22Rv1 (cell line): ENCODE measurements at regions not wholly inside any gene's neighbourhood (a gene's known extent, or its start where the extent isn't known, plus 50 kb on each side); places are given as distances from the start of the nearest gene placed in this dataset.
"Not testable (repeated sequence)": the region's sequence is repeated elsewhere in the genome, so short reads cannot be mapped to it uniquely, and the experiment has no call there.

Experiments used
- ZFX ChIP-seq: fragments of 450-650 bp; IDR thresholded peaks from 2 replicates; pipeline ENCODE4 v1.6.1; 2017; ENCODE audit warnings: antibody characterized with exemption, borderline replicate concordance
- TF ChIP-seq, protein P1 (sequence below): fragments of 450-650 bp; IDR thresholded peaks from 2 replicates; pipeline ENCODE4 v1.5.1; 2017; ENCODE audit warnings: mild to moderate bottlenecking

DNA sequence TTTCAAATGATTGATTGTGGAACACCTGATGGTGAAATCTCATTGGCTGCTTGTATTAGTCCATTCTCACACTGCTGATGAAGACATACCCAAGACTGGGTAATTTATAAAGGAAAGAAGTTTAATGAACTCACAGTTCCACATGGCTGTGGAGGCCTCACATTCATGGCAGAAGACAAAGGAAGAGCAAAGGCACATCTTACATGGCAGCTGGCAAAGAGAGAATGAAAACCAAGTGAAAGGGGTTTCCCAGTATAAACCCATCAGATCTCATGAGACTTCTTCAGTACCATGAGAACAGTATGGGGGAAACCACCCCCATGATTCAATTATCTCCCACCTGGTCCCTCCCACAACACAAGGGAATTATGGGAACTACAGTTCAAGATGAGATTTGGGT is 70.9 kb upstream of the ZNF469 start:
- TF ChIP-seq, protein P1, sequence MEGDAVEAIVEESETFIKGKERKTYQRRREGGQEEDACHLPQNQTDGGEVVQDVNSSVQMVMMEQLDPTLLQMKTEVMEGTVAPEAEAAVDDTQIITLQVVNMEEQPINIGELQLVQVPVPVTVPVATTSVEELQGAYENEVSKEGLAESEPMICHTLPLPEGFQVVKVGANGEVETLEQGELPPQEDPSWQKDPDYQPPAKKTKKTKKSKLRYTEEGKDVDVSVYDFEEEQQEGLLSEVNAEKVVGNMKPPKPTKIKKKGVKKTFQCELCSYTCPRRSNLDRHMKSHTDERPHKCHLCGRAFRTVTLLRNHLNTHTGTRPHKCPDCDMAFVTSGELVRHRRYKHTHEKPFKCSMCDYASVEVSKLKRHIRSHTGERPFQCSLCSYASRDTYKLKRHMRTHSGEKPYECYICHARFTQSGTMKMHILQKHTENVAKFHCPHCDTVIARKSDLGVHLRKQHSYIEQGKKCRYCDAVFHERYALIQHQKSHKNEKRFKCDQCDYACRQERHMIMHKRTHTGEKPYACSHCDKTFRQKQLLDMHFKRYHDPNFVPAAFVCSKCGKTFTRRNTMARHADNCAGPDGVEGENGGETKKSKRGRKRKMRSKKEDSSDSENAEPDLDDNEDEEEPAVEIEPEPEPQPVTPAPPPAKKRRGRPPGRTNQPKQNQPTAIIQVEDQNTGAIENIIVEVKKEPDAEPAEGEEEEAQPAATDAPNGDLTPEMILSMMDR = not testable (repeated sequence)
- TF ChIP-seq ZFX = not testable (repeated sequence)
